Naive thymus-derived CD8-positive, alpha-beta T cell (primary cell): ENCODE measurements at regions not wholly inside any gene's neighbourhood (a gene's known extent, or its start where the extent isn't known, plus 50 kb on each side); places are given as distances from the start of the nearest gene placed in this dataset.
A peak's percentile ranks its signal among the peaks of the same experiment; 100 is the strongest.
"Not testable (repeated sequence)": the region's sequence is repeated elsewhere in the genome, so short reads cannot be mapped to it uniquely, and the experiment has no call there.

Experiments used
- ATAC-seq, 2 donors: fragments of 150-1000 bp; cut with Tn5 transposase in 1 of 2; sonication (Bioruptor Pico), chemical (Tn5 transposase) in 1 of 2; 1 replicate in 1 of 2; 2 replicates in 1 of 2; pipeline ENCODE4 v1.10.0; 2021; ENCODE audit warnings: mild to moderate bottlenecking in 2 of 2, moderate library complexity in 2 of 2
- POLR2A ChIA-PET: fragments of 350-600 bp; sonication (Branson Sonifier 250); formaldehyde crosslinking; loops from one replicate; lab custom pipeline; 2021; ENCODE audit warnings: antibody characterized with exemption; lab: Charles Lee
- DNase-seq, 10 donors: peaks; one replicate each; pipeline versions ENCODE4 v3.0.0 to v3.0.0-alpha.2; 2020 to 2022
- H3K27ac Mint-ChIP-seq, 10 donors: one replicate each; pipeline ENCODE4 v1.8.0; 2020 to 2022; ENCODE audit warnings: mild to moderate bottlenecking in 10 of 10, mixed read lengths in 10 of 10, moderate library complexity in 4 of 10, inconsistent platforms in 1 of 10
- H3K27me3 Mint-ChIP-seq, 5 donors: one replicate each; pipeline ENCODE4 v1.8.0; 2021 to 2022; ENCODE audit warnings: mixed read lengths in 5 of 5
- H3K36me3 Mint-ChIP-seq, 3 donors: one replicate each; pipeline ENCODE4 v1.8.0; 2020 to 2022; ENCODE audit warnings: mixed read lengths in 3 of 3, mild to moderate bottlenecking in 2 of 3, inconsistent platforms in 1 of 3
- H3K4me1 Mint-ChIP-seq, 4 donors: one replicate each; pipeline ENCODE4 v1.8.0; 2021 to 2022; ENCODE audit warnings: mixed read lengths in 4 of 4
- H3K4me3 Mint-ChIP-seq, 10 donors: one replicate each; pipeline ENCODE4 v1.8.0; 2020 to 2022; ENCODE audit warnings: mild to moderate bottlenecking in 10 of 10, mixed read lengths in 10 of 10, moderate library complexity in 6 of 10, inconsistent platforms in 1 of 10
- H3K9me3 Mint-ChIP-seq, 9 donors: one replicate each; pipeline ENCODE4 v1.8.0; 2020 to 2022; ENCODE audit warnings: mixed read lengths in 9 of 9, mild to moderate bottlenecking in 3 of 9, inconsistent platforms in 1 of 9, moderate library complexity in 1 of 9

DNA sequence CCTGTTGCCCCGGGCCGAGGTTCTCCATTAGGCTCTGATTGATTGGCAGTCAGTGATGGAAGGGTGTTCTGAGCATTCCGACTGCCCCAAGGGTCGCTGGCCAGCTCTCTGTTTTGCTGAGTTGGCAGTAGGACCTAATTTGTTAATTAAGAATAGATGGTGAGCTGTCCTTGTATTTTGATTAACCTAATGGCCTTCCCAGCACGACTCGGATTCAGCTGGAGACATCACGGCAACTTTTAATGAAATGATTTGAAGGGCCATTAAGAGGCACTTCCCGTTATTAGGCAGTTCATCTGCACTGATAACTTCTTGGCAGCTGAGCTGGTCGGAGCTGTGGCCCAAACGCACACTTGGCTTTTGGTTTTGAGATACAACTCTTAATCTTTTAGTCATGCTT is 74.2 kb downstream of the HAPSTR1 start:
- Mint-ChIP-seq H3K4me1 (no peaks in the 10 kb centered on the region), H3K27ac (no peak overlapping the region), H3K4me3 (no peak overlapping the region), H3K27me3 (peaks cover 0 to 6% (median 1%) of the 10 kb centered on the region in 5 donors), H3K36me3 (no peaks in the 10 kb centered on the region), H3K9me3 (no peaks in the 10 kb centered on the region)
- POLR2A ChIA-PET = no interaction called here
- no peak for DNase-seq
- ATAC-seq = no peak

GRCh38 chr16:9166326-9166993 is 75.0 kb downstream of the HAPSTR1 start:
- DNase-seq, H3K36me3 Mint-ChIP-seq, H3K4me3 Mint-ChIP-seq, H3K4me1 Mint-ChIP-seq, H3K27me3 Mint-ChIP-seq, POLR2A ChIA-PET, H3K9me3 Mint-ChIP-seq, ATAC-seq, H3K27ac Mint-ChIP-seq: not testable (repeated sequence)

DNA sequence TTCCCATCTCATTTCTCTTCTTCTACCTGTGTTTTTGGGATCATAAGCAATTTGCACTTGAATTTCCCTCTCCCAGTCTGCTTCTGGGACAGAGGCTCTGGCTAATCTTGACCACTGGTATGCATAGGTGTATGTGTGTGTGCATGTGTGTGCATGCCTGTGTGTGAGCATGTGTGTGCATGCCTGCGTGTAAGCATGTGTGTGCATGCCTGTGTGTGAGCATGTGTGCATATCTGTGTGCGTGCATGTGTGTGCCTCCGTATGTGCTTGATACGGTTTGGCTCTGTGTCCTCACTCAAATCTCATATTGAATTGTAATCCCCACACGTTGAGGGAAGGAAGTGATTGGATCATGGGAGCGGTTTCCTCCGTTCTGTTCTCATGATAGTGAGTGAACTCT is 77.7 kb downstream of the HAPSTR1 start:
- Mint-ChIP-seq H3K27ac (no peak overlapping the region), H3K4me3 (no peak overlapping the region), H3K4me1 (no peaks in the 10 kb centered on the region), H3K27me3 (peaks cover 0 to 3% (median 2%) of the 10 kb centered on the region in 5 donors), H3K9me3 (no peaks in the 10 kb centered on the region), H3K36me3 (no peaks in the 10 kb centered on the region)
- POLR2A ChIA-PET = no interaction called here
- DNase-seq = no peak
- no peak for ATAC-seq

DNA sequence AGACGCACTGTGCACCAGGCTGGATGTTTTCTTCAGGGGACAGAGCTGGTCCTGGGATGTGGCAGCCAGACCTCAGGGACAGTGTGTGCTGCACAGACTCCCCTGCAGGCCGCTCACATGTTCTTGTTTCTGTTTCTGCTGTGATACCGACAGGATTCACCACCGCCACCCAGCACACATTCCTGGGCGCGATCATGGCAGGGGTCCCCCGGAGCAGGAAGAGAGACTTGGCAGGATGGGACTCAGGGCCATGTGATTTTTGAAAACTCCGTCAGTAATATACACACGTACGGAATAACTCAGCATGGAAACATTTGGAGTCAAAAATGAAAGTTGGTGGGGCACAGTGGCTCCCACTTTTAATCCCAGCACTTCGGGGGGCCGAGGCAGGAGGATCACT is 79.0 kb downstream of the HAPSTR1 start:
- Mint-ChIP-seq H3K4me1 (no peaks in the 10 kb centered on the region), H3K36me3 (no peaks in the 10 kb centered on the region), H3K27me3 (peaks cover 0 to 4% (median 0%) of the 10 kb centered on the region in 5 donors), H3K9me3 (no peaks in the 10 kb centered on the region), H3K27ac (no peak overlapping the region), H3K4me3 (no peak overlapping the region)
- no peak for DNase-seq
- no peak for ATAC-seq
- POLR2A ChIA-PET = no interaction called here

GRCh38 chr16:9176547-9177418 is 85.3 kb downstream of the HAPSTR1 start:
- H3K36me3 Mint-ChIP-seq = peaks cover 0 to 4% (median 0%) of the 10 kb centered on the region in 3 donors
- H3K27ac Mint-ChIP-seq = no peak overlapping the region
- H3K9me3 Mint-ChIP-seq = peaks cover 0 to 10% (median 3%) of the 10 kb centered on the region in 9 donors
- ATAC-seq (no peak), DNase-seq (no peak)
- no peak overlapping the region for H3K4me3 Mint-ChIP-seq
- POLR2A ChIA-PET = no interaction called here
- H3K4me1 Mint-ChIP-seq = no peaks in the 10 kb centered on the region
- H3K27me3 Mint-ChIP-seq = peaks cover 11 to 50% (median 21%) of the 10 kb centered on the region in 5 donors

DNA sequence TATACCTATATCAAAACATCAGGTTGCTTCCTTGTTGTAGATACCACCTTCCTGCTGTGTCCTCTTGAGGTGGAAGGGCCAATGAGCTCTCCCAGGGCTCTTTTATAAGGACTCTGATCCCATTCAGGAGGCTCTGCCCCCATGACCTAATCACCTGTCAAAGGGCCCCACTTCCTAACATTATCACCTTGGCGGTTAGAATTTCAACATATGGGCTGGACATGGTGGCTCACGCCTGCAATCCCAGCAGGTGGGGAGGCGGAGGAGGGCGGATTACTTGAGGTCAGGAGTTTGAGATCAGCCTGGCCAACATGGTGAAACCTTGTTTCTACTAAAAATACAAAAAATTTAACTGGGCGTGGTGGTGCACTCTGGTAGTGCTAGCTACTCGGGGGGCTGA is 86.4 kb downstream of the HAPSTR1 start:
- POLR2A ChIA-PET = no interaction called here
- no peaks in the 10 kb centered on the region for H3K4me1 Mint-ChIP-seq

DNA sequence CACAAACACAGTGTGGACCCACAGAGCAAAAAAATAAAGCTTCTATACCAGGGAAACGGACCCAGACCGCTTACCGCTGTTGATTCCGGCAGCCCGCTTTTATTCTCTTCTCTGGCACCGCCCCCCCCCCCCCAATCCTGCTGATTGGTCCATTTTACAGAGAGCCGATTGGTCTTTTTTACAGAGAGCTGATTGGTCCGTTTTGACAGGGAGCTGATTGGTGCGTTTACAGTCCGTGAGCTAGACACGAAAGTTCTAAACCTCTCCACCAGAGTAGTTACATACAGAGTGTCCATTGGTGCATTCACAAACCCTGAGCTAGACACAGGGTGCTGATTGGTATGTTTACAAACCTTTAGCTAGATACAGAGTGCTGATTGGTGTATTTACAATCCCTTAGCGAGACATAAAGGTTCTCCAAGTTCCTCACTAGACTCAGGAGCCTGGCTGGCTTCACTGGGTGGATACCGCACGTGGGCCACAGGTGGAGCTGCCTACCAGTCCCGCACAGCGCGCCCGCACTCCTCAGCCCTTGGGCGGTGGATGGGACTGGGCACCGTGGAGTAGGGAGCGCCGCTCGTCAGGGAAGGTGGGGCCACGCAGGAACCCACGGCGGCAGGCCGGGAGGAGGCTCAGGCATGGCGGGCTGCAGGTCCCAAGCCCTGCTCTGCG is 92.4 kb downstream of the HAPSTR1 start:
- no peak for DNase-seq
- POLR2A ChIA-PET = no interaction called here
- Mint-ChIP-seq H3K27ac (no peak overlapping the region), H3K4me1 (no peaks in the 10 kb centered on the region), H3K27me3 (peaks cover 4 to 34% (median 14%) of the 10 kb centered on the region in 5 donors), H3K9me3 (peaks cover 0 to 3% (median 0%) of the 10 kb centered on the region in 9 donors), H3K36me3 (no peaks in the 10 kb centered on the region), H3K4me3 (no peak overlapping the region)
- ATAC-seq = no peak

More for the DNA sequence above, 86.4 kb downstream of the HAPSTR1 start:
- peaks cover 11 to 58% (median 25%) of the 10 kb centered on the region in 5 donors for H3K27me3 Mint-ChIP-seq
- no peak overlapping the region for H3K4me3 Mint-ChIP-seq
- ATAC-seq = no peak
- no peak overlapping the region for H3K27ac Mint-ChIP-seq
- DNase-seq = no peak
- H3K9me3 Mint-ChIP-seq = peaks cover 0 to 10% (median 3%) of the 10 kb centered on the region in 9 donors
- peaks cover 0 to 4% (median 0%) of the 10 kb centered on the region in 3 donors for H3K36me3 Mint-ChIP-seq

DNA sequence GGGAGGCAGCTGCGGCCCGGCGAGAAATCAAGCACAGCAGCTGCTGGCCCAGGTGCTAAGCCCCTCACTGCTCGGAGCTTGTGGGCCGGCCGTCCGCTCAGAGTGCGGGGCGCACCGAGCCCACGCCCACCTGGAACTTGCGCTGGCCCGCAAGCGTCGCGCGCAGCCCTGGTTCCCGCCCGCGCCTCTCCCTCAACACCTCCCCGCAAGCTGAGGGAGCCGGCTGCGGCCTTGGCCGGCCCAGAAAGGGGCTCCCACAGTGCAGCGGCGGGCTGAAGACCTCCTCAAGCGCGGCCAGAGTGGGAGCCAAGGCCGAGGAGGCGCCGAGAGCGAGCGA is 92.9 kb downstream of the HAPSTR1 start:
- POLR2A ChIA-PET = no interaction called here

GRCh38 chr16:9185381-9185780 is 93.9 kb downstream of the HAPSTR1 start:
- Mint-ChIP-seq H3K36me3 (no peaks in the 10 kb centered on the region), H3K4me3 (no peak overlapping the region), H3K4me1 (no peaks in the 10 kb centered on the region), H3K27ac (peak overlapping the region in 1 of 10 donors; percentile 62), H3K27me3 (peaks cover 4 to 19% (median 7%) of the 10 kb centered on the region in 5 donors), H3K9me3 (peaks cover 0 to 3% (median 0%) of the 10 kb centered on the region in 9 donors)
- POLR2A ChIA-PET = no interaction called here
- ATAC-seq (no peak), DNase-seq (no peak)

More for the DNA sequence above, 92.9 kb downstream of the HAPSTR1 start:
- H3K4me3 Mint-ChIP-seq = no peak overlapping the region
- peaks cover 0 to 3% (median 0%) of the 10 kb centered on the region in 9 donors for H3K9me3 Mint-ChIP-seq
- no peaks in the 10 kb centered on the region for H3K4me1 Mint-ChIP-seq
- DNase-seq = no peak
- no peak overlapping the region for H3K27ac Mint-ChIP-seq
- no peaks in the 10 kb centered on the region for H3K36me3 Mint-ChIP-seq
- peaks cover 4 to 29% (median 14%) of the 10 kb centered on the region in 5 donors for H3K27me3 Mint-ChIP-seq
- ATAC-seq = no peak

DNA sequence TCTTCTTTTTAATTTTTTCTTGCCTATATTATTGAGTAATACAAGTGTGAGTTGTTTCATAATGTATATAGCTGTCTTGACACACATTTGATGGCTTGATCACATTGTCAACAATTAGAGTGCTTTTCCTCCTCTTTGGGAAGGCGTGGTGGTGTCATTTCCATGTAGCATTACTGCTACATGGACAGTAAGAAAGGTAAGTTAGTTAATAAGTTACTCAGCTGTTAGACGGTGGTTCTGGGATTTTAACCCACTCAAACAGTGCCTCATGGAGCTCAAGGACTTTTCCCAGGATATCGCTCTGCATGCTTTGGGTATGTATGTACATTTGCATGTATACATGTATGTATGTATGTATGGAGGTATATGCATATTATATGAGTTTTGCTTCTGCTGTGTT is 94.6 kb downstream of the HAPSTR1 start:
- Mint-ChIP-seq H3K4me1 (no peaks in the 10 kb centered on the region), H3K4me3 (no peak overlapping the region), H3K36me3 (no peaks in the 10 kb centered on the region), H3K27ac (no peak overlapping the region), H3K27me3 (peaks cover 0 to 12% (median 2%) of the 10 kb centered on the region in 5 donors), H3K9me3 (peaks cover 0 to 3% (median 0%) of the 10 kb centered on the region in 9 donors)
- no peak for ATAC-seq
- POLR2A ChIA-PET = no interaction called here
- no peak for DNase-seq

- Mint-ChIP-seq H3K4me3 (no peak overlapping the region), H3K36me3 (no peaks in the 10 kb centered on the region), H3K9me3 (peaks cover 0 to 3% (median 0%) of the 10 kb centered on the region in 9 donors), H3K27me3 (peaks cover 0 to 6% (median under 1%) of the 10 kb centered on the region in 5 donors), H3K4me1 (no peaks in the 10 kb centered on the region), H3K27ac (no peak overlapping the region)
- POLR2A ChIA-PET = no interaction called here
- DNase-seq = no peak
- ATAC-seq = no peak
These were observed 97.3 kb downstream of the HAPSTR1 start for GRCh38 chr16:9188721-9189120.

- Mint-ChIP-seq H3K4me1 (no peaks in the 10 kb centered on the region), H3K9me3 (no peaks in the 10 kb centered on the region), H3K4me3 (no peak overlapping the region), H3K27me3 (peaks cover 0 to 12% (median 1%) of the 10 kb centered on the region in 5 donors), H3K27ac (no peak overlapping the region), H3K36me3 (no peaks in the 10 kb centered on the region)
- POLR2A ChIA-PET = no interaction called here
- ATAC-seq (no peak), DNase-seq (no peak)
These were observed 99.9 kb downstream of the HAPSTR1 start for GRCh38 chr16:9191274-9191850.
